DMS53 (cell line): ENCODE measurements at regions not wholly inside any gene's neighbourhood (a gene's known extent, or its start where the extent isn't known, plus 50 kb on each side); places are given as distances from the start of the nearest gene placed in this dataset.
"Not testable (repeated sequence)": the region's sequence is repeated elsewhere in the genome, so short reads cannot be mapped to it uniquely, and the experiment has no call there.

Source experiments
- DNase-seq: peaks from one replicate; lab custom pipeline; 2025; lab: John Stamatoyannopoulos, UW

DNA sequence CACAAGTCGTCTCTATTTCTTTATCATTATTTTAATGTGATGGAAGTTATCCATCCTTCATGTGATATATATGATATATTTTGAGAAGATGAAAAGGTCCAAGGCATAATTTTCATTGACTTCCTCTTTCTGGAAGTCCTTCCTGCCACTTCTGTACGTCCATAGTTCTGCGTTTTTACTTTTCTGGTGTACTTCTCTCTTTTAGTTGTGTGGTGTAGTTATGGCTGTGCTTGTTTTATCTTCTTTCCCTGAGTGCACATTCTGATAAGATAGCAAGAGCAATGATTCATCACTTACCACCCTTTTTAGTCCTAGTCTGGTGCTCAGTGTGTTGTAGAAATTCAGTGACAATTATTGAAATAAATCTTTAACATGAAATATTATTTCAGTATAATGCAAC, 231.3 kb upstream of the FERD3L start:
- no peak for DNase-seq

DNA sequence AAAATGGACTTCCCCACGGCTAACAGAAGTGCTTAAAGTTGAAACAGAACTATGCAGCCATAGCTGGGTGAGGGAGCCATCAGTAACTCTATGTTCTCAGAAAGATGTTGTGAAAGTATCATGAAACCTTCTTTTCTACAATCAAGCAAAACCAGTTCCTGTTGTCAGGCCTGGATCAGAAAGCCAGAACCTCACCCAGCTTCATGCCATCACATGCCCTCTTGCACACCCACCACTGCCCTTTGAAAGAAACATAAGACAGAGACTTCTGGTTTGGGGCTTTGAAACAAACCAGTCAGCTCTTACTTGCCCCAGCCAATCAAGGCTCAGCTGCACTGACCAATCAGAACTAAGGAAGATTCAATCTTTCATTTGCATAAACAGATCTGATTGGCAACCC, 230.8 kb upstream of the FERD3L start:
- DNase-seq, result no peak

- no peak for DNase-seq
These were observed 228.1 kb upstream of the FERD3L start for GRCh38 chr7:19373334-19373733.

DNA sequence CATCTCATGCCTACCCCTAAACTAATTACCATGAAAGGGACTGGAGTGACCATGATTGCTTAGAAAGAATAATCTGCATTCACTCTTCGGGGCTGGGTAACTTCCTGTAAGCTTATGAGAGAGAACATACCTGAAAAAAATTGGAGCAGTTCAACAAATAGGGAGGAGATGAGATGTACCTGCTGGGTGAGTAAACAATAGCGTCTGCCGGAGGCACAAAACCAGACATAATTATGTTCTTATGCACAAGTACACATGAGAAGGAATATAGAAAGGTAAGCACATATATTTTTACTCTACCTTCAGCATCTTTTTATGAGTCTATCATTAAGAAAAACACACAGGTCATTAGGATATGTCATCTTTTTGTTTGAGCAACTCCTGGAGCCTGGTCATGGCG, 224.6 kb upstream of the FERD3L start:
- DNase-seq, result peak; percentile 58

GRCh38 chr7:19369182-19369581, 224.0 kb upstream of the FERD3L start:
- DNase-seq, result no peak

GRCh38 chr7:19368491-19368925, 223.3 kb upstream of the FERD3L start:
- no peak for DNase-seq

- peak; percentile 46 for DNase-seq
These were observed 219.7 kb upstream of the FERD3L start for GRCh38 chr7:19364950-19365349.

DNA sequence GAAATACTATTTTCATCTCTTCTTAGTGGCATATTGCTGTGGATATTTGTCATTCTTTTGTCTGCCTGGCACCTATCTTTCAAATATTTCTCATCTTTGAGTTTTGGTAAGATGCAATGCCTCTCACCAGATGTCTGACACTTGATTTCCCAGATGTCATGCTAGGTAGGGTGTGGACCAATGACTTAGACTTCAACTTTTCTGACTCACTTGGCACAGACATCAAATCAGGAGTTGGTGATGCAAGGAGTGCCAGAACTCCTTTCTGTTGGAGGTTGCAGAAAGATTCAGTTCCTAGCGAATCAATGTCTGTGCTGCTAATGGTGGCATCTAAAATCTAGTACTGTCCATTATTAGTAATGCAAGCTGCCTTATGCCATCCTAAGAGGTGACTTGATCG, 216.9 kb upstream of the FERD3L start:
- no peak for DNase-seq

DNA sequence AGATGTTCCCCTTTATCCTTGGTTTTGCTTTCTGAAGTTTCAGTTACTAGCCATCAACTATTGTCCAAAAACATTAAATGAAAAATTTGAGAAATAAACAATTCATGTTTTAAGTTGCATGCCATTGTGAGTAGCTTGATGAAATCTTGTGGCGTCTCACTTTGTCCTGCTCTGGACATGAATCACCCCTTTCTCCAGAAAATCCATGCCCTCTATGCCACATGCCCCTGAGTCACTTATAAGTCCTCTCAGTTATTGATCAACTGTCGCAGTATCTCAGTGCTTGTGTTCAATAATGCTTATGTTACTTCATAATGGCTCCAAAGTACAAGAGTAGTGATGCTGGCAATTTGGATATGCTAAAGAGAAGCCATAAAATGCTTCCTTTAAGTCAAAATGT, 208.0 kb upstream of the FERD3L start:
- no peak for DNase-seq

DNA sequence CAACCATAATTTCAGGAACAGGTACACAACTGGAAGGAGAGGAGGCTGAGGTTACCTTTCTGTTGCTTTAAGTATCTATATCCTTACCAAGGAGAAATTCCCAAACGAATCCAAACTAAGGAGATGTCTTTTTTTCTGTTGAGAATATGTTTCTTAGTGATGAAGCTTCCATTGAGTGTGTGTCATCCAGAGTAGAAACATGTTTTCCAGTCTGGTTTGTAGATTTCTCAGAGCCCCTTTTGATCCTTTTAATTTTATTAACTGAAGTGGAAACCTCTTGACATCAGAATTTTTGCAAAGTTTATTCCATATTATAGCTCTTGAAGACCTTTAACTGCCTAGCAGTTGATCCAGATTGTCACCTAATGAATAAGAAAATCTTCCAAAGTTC, 207.1 kb upstream of the FERD3L start:
- DNase-seq, result no peak

- DNase-seq, result no peak
These were observed 206.4 kb upstream of the FERD3L start for GRCh38 chr7:19351341-19352304.

DNA sequence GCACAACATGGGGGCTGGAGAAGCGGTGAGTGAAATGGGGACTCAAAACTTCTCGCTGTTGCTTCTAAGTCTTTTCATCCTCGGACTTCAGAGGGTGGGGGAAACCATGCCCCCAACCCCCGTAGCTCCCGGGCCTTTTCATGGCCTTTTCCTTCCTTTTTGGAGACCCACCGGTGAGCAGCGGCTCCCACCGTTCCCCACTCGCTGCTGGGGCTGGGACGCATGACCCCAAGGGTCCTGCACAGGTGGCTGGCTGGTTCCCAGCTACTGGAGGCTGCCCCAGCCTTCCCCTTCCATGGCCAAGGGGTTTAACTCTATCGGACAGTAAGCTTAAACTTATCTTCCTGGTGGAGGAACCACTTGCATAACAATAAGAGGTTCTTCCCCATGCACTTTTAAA, 194.3 kb upstream of the FERD3L start:
- DNase-seq, result no peak

DNA sequence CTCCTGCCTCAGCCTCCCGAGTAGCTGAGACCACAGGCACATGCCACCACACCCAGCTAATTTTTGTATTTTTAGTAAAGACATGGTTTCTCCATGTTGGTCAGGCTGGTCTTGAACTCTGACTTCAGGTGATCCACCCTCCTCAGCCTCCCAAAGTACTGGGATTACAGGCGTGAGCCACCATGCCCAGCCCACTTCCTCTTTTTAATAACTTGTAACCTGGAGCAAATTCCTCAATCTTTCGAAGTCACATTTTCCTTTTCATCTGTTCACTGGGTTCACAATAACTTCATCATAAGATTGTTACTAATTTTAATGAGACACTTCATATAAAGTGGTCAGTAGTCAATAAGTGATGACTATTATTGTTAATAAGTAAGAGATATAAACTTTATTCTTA, 193.3 kb upstream of the FERD3L start:
- not testable (repeated sequence) for DNase-seq

DNA sequence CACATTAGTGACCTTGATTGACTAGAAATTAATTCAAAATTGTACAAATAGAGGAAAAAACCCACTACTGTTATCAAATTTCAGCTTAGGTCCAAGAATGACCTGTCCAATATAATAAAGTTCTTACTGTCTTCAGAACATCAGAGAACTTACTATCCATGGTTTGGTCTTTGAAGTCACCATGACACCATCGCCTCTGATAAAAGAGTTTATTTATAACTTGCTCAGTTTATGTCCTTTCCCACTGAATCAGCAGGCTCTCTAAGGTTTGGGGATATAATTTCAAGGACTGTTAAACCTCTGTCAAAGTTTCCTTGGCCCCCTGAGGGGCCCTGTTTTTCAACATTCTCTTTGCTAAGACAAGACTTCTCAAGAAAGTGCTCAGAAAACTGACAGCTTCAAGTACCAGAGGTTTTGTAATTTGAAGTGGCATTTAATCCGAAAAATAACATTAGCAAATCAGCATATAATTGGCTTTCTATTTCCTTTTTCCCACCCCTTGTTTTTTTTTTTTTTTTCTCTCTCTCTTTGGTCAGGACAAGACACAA, 191.7 kb upstream of the FERD3L start:
- no peak for DNase-seq

DNA sequence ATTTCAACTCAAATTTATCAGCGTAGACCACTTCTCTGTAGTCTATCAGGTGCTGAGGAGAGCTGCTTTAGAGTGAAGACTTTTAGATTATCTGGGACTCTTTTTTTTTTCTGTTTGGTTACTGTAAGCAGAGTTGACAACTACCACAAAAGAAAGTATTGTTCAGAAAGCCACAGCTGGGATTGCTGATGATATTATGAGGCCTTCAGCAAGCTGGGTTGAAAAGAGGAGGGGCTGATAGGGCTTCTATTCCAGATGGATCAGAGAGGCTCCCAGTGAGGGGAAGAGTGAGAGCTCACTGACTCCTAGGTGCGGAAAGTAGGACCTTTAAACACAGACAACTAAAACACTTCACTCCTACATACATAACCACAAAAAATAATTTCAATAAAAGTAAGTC, 188.5 kb upstream of the FERD3L start:
- no peak for DNase-seq

GRCh38 chr7:19327018-19327417, 181.8 kb upstream of the FERD3L start:
- DNase-seq, result no peak

DNA sequence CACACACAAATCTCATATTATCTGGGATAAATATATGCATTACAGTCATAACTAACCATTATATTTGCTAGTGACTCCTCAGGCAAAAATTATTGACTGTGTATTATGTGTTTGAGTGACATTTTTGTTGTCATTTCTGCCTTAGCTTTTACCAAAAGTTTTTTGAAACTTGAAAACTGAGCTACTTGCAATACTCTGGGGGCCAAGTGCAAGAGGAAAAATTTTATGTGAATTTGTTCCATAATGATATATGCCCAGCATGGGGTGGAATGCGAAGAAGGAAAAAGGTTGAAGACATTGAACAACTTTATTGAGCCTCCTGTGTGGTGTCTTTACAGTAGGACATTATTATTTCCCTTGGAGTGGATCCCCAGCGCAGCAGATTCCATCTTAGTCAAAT, 176.8 kb upstream of the FERD3L start:
- no peak for DNase-seq

GRCh38 chr7:19318287-19318686, 173.1 kb upstream of the FERD3L start:
- no peak for DNase-seq

DNA sequence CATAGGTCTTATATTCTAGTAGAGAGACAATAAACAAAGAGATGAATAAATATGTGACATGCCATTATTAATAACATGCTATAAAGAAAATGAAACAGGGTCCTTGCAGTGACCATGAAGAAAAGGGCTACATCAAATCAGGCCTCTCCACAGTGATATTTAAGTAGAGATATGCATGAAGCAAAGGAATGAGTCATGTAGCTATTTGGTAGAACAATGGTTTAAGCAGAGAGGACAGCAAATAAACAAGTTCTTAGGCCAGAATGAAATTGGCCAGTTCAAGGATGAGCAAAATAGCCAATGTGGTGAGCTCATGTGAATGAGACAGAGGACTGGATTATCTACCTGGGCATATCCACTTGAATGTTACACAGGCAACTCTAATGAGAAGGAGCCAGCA, 172.2 kb upstream of the FERD3L start:
- peak; percentile 52 for DNase-seq

DNA sequence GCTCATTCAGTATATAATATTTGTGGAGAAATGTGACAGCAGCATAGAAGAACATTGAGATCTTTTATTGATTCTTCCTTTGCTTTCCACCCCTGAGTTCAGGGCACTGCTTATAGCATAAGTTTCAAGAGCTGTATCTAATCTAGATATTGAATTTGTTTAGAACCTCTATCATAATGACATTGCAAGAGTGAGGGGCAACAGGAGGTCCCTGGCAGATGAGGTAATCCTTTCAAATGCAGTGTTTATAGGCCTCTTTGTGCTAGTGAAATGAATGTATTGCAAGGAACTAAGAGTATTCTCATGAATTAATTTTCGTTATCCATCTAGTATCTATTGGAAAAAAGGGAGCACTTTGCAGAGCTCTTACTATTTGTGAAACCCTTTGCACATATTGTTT, 167.2 kb upstream of the FERD3L start:
- DNase-seq, result no peak

DNA sequence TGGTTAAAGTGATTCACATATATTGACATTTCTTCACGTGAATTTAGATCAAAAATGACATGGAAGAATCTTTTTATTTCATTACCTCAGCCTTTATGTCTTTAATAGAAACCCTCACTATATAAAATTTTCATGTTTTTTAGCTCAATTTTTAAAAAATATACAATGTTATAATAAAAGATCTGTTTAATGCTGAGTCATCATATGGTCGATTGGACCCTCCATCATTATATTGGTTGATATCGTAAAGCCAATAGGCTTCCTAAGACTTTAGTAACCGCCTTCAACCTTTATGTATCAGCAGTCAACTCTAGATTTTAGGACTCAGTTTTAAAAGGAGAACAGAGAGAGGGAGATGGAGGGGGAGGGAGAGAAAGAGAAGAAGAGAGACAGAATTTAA, 162.3 kb upstream of the FERD3L start:
- no peak for DNase-seq

GRCh38 chr7:19305698-19306097, 160.5 kb upstream of the FERD3L start:
- no peak for DNase-seq

- DNase-seq, result no peak
These were observed 158.9 kb upstream of the FERD3L start for GRCh38 chr7:19304086-19304485.

DNA sequence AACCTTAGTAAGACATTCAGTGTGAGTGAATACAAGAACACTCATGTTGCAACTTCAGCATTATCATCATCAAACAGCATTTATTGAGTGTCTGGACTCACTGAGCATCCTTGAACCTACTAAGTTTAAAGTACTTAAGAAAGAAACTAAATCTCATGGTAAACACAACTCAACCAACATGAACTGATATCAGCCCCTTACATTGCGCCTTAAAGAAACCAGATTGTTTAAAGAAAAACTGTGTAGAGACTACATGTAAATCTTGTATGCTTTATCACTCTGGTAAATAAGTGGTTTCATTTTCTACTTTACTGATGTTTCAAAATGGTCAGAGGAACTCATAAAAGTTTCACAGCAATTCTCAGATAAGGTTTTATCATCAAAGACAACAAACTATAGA, 157.5 kb upstream of the FERD3L start:
- DNase-seq, result no peak
